C4-2B (cell line): ENCODE measurements at regions not wholly inside any gene's neighbourhood (a gene's known extent, or its start where the extent isn't known, plus 50 kb on each side); places are given as distances from the start of the nearest gene placed in this dataset.

ENCODE experiments used
- CTCF ChIP-seq: fragments of 450-650 bp; conservative IDR thresholded peaks from 2 replicates; pipeline ENCODE4 v1.5.1; 2017; ENCODE audit warnings: mild to moderate bottlenecking
- ZFX ChIP-seq: fragments of 450-650 bp; IDR thresholded peaks from 2 replicates; pipeline ENCODE4 v1.6.1; 2017

- TF ChIP-seq CTCF, result no peak
- TF ChIP-seq ZFX, result no peak
Measured at GRCh38 chrX:14164828-14165227, 135.1 kb upstream of the GEMIN8 start.
